ENCODE measurements at regions not wholly inside any gene's neighbourhood (a gene's known extent, or its start where the extent isn't known, plus 50 kb on each side); places are given as distances from the start of the nearest gene placed in this dataset.

DNA sequence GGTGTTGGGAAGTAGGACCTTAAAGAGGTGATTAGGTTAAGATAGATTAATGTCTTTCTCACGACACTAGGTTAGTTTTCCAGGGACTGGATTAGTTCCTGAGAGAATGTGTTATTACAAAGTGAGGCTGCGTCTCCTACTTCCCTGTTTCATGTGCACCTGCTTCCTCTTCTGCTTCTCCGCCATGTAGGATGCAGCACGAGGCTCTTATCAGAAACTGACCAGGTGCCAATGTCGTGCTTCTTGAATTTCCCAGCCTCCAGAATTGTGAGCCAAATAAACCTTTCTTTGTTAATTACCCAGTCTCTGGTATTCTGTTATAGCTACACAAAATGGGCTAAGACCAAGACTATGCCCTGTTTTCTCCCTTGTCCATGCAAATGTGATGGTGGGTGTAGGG, 152.2 kb upstream of the LMO4 start:
- H3K4me2 ChIP-seq (ENCODE audit: low read length): no peak overlapping the region
- H2AFZ ChIP-seq: no peak overlapping the region
- H3K4me3 ChIP-seq (ENCODE audit: low read depth, low read length): no peak overlapping the region
- H3K79me2 ChIP-seq: no peaks in the 10 kb centered on the region
- H3K9ac ChIP-seq: no peak overlapping the region
- no peak overlapping the region for H3K27ac ChIP-seq
- H3K9me3 ChIP-seq (ENCODE audit: control insufficient read depth, low read length): no peaks in the 10 kb centered on the region
- TF ChIP-seq, protein P1, sequence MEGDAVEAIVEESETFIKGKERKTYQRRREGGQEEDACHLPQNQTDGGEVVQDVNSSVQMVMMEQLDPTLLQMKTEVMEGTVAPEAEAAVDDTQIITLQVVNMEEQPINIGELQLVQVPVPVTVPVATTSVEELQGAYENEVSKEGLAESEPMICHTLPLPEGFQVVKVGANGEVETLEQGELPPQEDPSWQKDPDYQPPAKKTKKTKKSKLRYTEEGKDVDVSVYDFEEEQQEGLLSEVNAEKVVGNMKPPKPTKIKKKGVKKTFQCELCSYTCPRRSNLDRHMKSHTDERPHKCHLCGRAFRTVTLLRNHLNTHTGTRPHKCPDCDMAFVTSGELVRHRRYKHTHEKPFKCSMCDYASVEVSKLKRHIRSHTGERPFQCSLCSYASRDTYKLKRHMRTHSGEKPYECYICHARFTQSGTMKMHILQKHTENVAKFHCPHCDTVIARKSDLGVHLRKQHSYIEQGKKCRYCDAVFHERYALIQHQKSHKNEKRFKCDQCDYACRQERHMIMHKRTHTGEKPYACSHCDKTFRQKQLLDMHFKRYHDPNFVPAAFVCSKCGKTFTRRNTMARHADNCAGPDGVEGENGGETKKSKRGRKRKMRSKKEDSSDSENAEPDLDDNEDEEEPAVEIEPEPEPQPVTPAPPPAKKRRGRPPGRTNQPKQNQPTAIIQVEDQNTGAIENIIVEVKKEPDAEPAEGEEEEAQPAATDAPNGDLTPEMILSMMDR (IDR thresholded peaks at IDR 0.05): no peak
- no peaks in the 10 kb centered on the region for H3K36me3 ChIP-seq (ENCODE audit: control insufficient read depth, insufficient read depth, low read length)
- no peaks in the 10 kb centered on the region for H3K4me1 ChIP-seq
- H3K27me3 ChIP-seq (ENCODE audit: control insufficient read depth, insufficient read depth, low read length): no peaks in the 10 kb centered on the region

DNA sequence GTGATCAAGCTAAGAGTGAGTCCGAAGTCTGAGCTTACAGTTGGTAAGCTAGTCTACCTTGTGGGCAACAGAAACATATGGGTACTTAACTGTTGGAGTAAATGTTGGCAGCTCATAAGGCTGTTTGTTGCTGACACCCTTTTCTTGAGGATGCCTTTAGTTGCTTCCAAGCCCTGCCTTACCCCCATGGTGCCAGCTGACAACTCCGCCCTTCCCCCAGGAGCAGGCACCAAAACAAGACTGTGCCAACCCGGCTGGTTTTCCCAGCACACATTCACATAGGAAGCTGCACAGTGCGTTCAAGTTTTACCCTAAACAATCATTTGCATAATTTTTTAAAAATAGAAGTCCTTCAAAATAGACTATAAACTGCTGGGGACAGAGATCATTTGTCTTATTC, 150.2 kb upstream of the LMO4 start:
- no peaks in the 10 kb centered on the region for H3K79me2 ChIP-seq
- H3K9ac ChIP-seq: no peak overlapping the region
- no peak overlapping the region for H2AFZ ChIP-seq
- H3K36me3 ChIP-seq (ENCODE audit: control insufficient read depth, insufficient read depth, low read length): no peaks in the 10 kb centered on the region
- H3K4me3 ChIP-seq (ENCODE audit: low read depth, low read length): no peak overlapping the region
- H3K4me2 ChIP-seq (ENCODE audit: low read length): no peak overlapping the region
- H3K4me1 ChIP-seq: no peaks in the 10 kb centered on the region
- TF ChIP-seq, protein P1 (IDR thresholded peaks at IDR 0.05): no peak
- H3K27ac ChIP-seq: no peak overlapping the region
- H3K27me3 ChIP-seq (ENCODE audit: control insufficient read depth, insufficient read depth, low read length): no peaks in the 10 kb centered on the region
- H3K9me3 ChIP-seq (ENCODE audit: control insufficient read depth, low read length): no peaks in the 10 kb centered on the region

DNA sequence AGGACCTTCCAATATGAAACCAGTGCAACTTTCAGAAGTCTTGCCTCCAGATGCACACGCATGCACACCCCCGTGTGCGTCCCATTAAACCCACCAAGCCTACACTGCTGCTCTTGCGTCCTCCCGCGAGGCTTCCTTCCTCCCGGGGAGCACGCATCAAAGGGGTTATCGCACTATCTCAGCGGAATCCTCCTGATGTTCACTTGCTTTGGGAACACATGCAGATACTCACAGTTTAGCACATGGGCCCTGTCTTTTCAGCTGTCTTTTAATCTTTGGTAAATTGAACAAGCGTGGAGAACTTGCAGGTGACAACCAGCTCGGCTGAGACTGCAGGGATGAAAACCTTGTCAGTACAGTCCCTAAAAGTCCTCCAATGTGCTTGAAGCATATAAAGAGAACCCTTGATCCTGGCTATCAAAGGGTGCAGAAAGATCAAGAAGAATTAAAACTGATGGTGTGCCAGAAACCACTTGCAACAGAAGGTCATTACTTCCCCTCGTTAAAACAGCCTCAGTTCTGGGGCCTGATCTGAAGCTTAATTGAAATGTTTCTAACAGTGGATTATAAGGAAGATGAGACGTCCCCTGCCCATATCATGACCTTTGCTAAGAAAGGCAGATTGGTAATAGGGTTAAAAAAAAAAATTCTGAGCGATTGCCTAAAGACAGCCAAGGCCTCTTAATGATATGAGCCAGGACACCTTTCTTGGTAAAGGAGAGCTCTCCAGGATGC, 149.4 kb upstream of the LMO4 start:
- Histone ChIP-seq H3K4me3 (ENCODE audit: low read depth, low read length) (no peak overlapping the region), H3K9me3 (ENCODE audit: control insufficient read depth, low read length) (no peaks in the 10 kb centered on the region), H3K36me3 (ENCODE audit: control insufficient read depth, insufficient read depth, low read length) (no peaks in the 10 kb centered on the region), H3K27ac (no peak overlapping the region), H3K9ac (no peak overlapping the region), H3K4me2 (ENCODE audit: low read length) (no peak overlapping the region), H2AFZ (no peak overlapping the region), H3K4me1 (no peaks in the 10 kb centered on the region), H3K79me2 (no peaks in the 10 kb centered on the region), H3K27me3 (ENCODE audit: control insufficient read depth, insufficient read depth, low read length) (no peaks in the 10 kb centered on the region)
- TF ChIP-seq, protein P1 (IDR thresholded peaks at IDR 0.05): no peak

DNA sequence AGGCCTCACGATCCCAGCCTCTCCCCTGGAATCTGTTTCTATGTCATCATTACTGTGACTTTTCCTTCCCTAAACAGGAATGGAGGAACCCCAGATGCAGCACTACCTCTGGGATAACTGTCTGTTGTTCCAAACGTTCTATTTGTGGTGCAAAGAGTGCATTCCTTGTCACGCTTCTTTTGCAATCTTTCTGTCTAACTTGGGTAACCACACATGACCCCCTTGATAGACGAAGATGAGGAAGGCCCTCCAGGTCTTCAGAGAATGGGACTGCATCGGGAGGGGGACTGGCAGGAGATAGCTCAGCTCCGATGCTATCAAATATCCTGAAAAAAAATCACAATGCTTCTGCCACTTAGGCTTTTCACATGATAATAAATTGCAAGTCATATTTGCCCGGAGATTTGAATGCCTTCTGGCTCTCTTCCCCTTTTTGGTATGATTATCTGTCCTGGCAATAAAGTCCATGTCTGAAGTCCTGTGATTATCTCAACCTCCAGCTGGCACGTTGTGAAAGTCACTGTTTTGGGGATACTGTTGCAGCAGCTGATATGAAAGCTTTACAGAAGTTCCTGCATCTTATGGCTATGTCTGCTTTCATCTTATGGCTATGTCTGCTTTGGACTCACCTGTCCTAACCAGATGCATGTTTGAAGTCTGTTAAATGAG, 148.7 kb upstream of the LMO4 start:
- Histone ChIP-seq H3K4me3 (ENCODE audit: low read depth, low read length) (no peak overlapping the region), H3K27me3 (ENCODE audit: control insufficient read depth, insufficient read depth, low read length) (no peaks in the 10 kb centered on the region)
- TF ChIP-seq, protein P1 (IDR thresholded peaks at IDR 0.05): no peak

More for the DNA sequence above, 148.7 kb upstream of the LMO4 start:
- Histone ChIP-seq H3K4me1 (no peaks in the 10 kb centered on the region), H3K9ac (no peak overlapping the region), H3K4me2 (ENCODE audit: low read length) (no peak overlapping the region), H3K36me3 (ENCODE audit: control insufficient read depth, insufficient read depth, low read length) (no peaks in the 10 kb centered on the region), H3K27ac (no peak overlapping the region), H3K79me2 (no peaks in the 10 kb centered on the region), H3K9me3 (ENCODE audit: control insufficient read depth, low read length) (no peaks in the 10 kb centered on the region), H2AFZ (no peak overlapping the region)

Measured in parathyroid adenoma (tissue), 2 donors.